HepG2 (cell line): ENCODE measurements at regions not wholly inside any gene's neighbourhood (a gene's known extent, or its start where the extent isn't known, plus 50 kb on each side); places are given as distances from the start of the nearest gene placed in this dataset.

Experiments
- ATAC-seq: fragments of 200-7000 bp; cut with Tn5 transposase; 3 replicates; pipeline ENCODE4 v1.9.1; 2020; ENCODE audit warnings: mild to moderate bottlenecking, moderate library complexity
- BruUV-seq: library from RNA; stranded (reverse); fragments of 400-500 nt; replicated peaks from 2 replicates; lab custom pipeline; 2021; lab: Mats Ljungman, UMichigan
- CTCF ChIA-PET: fragments of 300-600 bp; formaldehyde crosslinking; extraction: SDS; loops from one replicate; lab custom pipeline; 2021; ENCODE audit warnings: low total read pairs, inconsistent platforms, low intra/inter-chr PET ratio; lab: Yijun Ruan, JAX
- POLR2A ChIA-PET: fragments of 350-600 bp; sonication (Branson Sonifier 250); formaldehyde crosslinking; loops from one replicate; lab custom pipeline; 2020; ENCODE audit warnings: antibody characterized with exemption, inconsistent platforms; lab: Yijun Ruan, JAX
- DNase-seq: peaks from one replicate; pipeline ENCODE4 v3.0.0-alpha.2; 2015; ENCODE audit warnings: low spot score
- FAIRE-seq: peaks from 3 replicates; lab custom pipeline; 2011; peaks lifted over from hg19 to GRCh38; lab: Jason Lieb, UNC
- H2AFZ ChIP-seq: one replicate; pipeline ENCODE4 v1.6.1; 2011; ENCODE audit warnings: low read length, inconsistent platforms
- H3K27ac ChIP-seq: fragments of 300-600 bp; 3 replicates; pipeline ENCODE4 v1.8.0; 2011; ENCODE audit warnings: mixed run types, mild to moderate bottlenecking, mixed read lengths, low read length, inconsistent platforms; ENCODE audit not compliant: insufficient read depth; ENCODE audit errors: extremely low read length
- H3K27me3 ChIP-seq, 2 experiments: fragments of 200-600 bp in 1 of 2; 2 replicates in 1 of 2; 3 replicates in 1 of 2; pipeline versions ENCODE4 v1.6.0 to v1.8.0; 2011; ENCODE audit warnings: low read length in 2 of 2, mild to moderate bottlenecking in 2 of 2, moderate library complexity in 2 of 2, inconsistent platforms in 1 of 2; ENCODE audit not compliant: insufficient read depth in 2 of 2, control insufficient read depth in 1 of 2
- H3K36me3 ChIP-seq, 2 experiments: fragments of 200-600 bp in 1 of 2; replicated peaks in 1 of 2; 2 replicates in 1 of 2; 3 replicates in 1 of 2; pipeline versions ENCODE4 v1.5.1 to v1.8.0; 2011; ENCODE audit warnings: low read length in 2 of 2, inconsistent platforms in 1 of 2; ENCODE audit not compliant: insufficient read depth in 2 of 2, control insufficient read depth in 1 of 2
- H3K4me1 ChIP-seq: 2 replicates; pipeline ENCODE4 v1.5.1; 2012; ENCODE audit warnings: low read length, inconsistent platforms; ENCODE audit not compliant: insufficient read depth
- H3K4me2 ChIP-seq: 2 replicates; pipeline ENCODE4 v1.6.0; 2011; ENCODE audit warnings: low read depth, low read length, inconsistent platforms
- H3K4me3 ChIP-seq, 3 experiments: fragments of 200-600 bp in 1 of 3; sonication (generic), shearing (Covaris generic) in 1 of 3; replicated peaks in 1 of 3; 2 replicates each; pipeline ENCODE4 v1.5.1; 2011 to 2016; ENCODE audit warnings: low read length in 3 of 3, inconsistent platforms in 2 of 3, low read depth in 2 of 3, mild to moderate bottlenecking in 2 of 3, control low read depth in 1 of 3, mixed read lengths in 1 of 3; ENCODE audit not compliant: insufficient read depth in 1 of 3
- H3K79me2 ChIP-seq: one replicate; pipeline ENCODE4 v1.6.1; 2011; ENCODE audit warnings: low read length, inconsistent platforms; ENCODE audit not compliant: insufficient read depth
- H3K9ac ChIP-seq: 2 replicates; pipeline ENCODE4 v1.6.0; 2011; ENCODE audit warnings: mild to moderate bottlenecking, low read depth, low read length, inconsistent platforms; ENCODE audit not compliant: insufficient read depth
- H3K9me3 ChIP-seq: 2 replicates; pipeline ENCODE4 v1.5.1; 2012; ENCODE audit warnings: mild to moderate bottlenecking, low read length
- H4K20me1 ChIP-seq: 2 replicates; pipeline ENCODE4 v1.6.0; 2011; ENCODE audit warnings: inconsistent platforms, mild to moderate bottlenecking, low read length, moderate library complexity; ENCODE audit not compliant: insufficient read depth
- KLF15 ChIP-seq: sonication (generic); formaldehyde crosslinking; IDR thresholded peaks from 2 replicates; pipeline ENCODE4 v1.8.1; 2023; ENCODE audit warnings: borderline replicate concordance, mild to moderate bottlenecking, inconsistent platforms, missing genetic modification reagents, mixed read lengths
- MAX ChIP-seq: IDR thresholded peaks from 2 replicates; pipeline ENCODE4 v1.6.1; 2012; ENCODE audit warnings: inconsistent platforms
- MAZ ChIP-seq, 2 experiments: sonication (generic) in 1 of 2; formaldehyde crosslinking in 1 of 2; IDR thresholded peaks; 2 replicates each; pipeline versions ENCODE4 v1.5.0 to v1.6.1; 2012 to 2020; ENCODE audit warnings: low read depth in 2 of 2, mild to moderate bottlenecking in 2 of 2, borderline replicate concordance in 1 of 2, improper control_type of control experiment in 1 of 2, low read length in 1 of 2, missing genetic modification reagents in 1 of 2, moderate library complexity in 1 of 2
- NFKBIZ ChIP-seq: IDR thresholded peaks from 2 replicates; pipeline ENCODE4 v1.6.1; 2018; ENCODE audit warnings: missing genetic modification reagents, missing compliant biosample characterization
- ZBTB44 ChIP-seq: sonication (generic); formaldehyde crosslinking; IDR thresholded peaks from 2 replicates; pipeline ENCODE4 v1.4.0; 2020; ENCODE audit warnings: missing genetic modification reagents
- ZNF672 ChIP-seq: sonication (generic); formaldehyde crosslinking; IDR thresholded peaks from 2 replicates; pipeline ENCODE4 v1.8.1; 2022; ENCODE audit warnings: missing genetic modification reagents
- ZNF879 ChIP-seq: sonication (generic); formaldehyde crosslinking; IDR thresholded peaks from 2 replicates; pipeline ENCODE4 v1.8.1; 2023; ENCODE audit warnings: missing genetic modification reagents
- WGBS: methylation state at CpG from one replicate; pipeline ENCODE4 v1.1.6; 2017; ENCODE audit warnings: low lambda C conversion rate; 5-methylcytosine and 5-hydroxymethylcytosine counted together
- in situ Hi-C: cut with HindIII; loops from 2 replicates; pipeline ENCODE4 v1.10.0; 2017; ENCODE audit warnings: low pct_unique_long_range_greater_than_20kb; ENCODE audit not compliant: extremely low pct_ligation_motif_present
- intact Hi-C: fragments of 100-400 bp; cut with micrococcal nuclease; formaldehyde crosslinking; loops from one replicate; pipeline ENCODE4 v1.10.0; 2022; ENCODE audit not compliant: unreplicated experiment
- TF ChIP-seq, protein P1 (sequence below): sonication (generic); formaldehyde crosslinking; IDR thresholded peaks from 2 replicates; pipeline ENCODE4 v1.8.0; 2022; ENCODE audit warnings: mild to moderate bottlenecking, missing genetic modification reagents, moderate library complexity
- TF ChIP-seq, protein P2 (sequence below): sonication (generic); formaldehyde crosslinking; IDR thresholded peaks from 2 replicates; pipeline ENCODE4 v1.8.0; 2022; ENCODE audit warnings: missing genetic modification reagents, mild to moderate bottlenecking, inconsistent platforms, borderline replicate concordance
- TF ChIP-seq, protein P3 (sequence below): IDR thresholded peaks from 2 replicates; pipeline ENCODE4 v1.6.1; 2016; ENCODE audit warnings: mild to moderate bottlenecking, missing biosample characterization, missing genetic modification reagents

- POLR2A ChIA-PET = no interaction called here
- WGBS = 61% methylated on average over 4 of the region's 5 CpGs
These were observed 196.3 kb downstream of the SNX10 start for GRCh38 chr7:26487780-26488515.

More at GRCh38 chr7:26487780-26488515, 196.3 kb downstream of the SNX10 start:
- Histone ChIP-seq H3K4me2 (no peak overlapping the region), H3K4me1 (no peaks in the 10 kb centered on the region), H2AFZ (no peak overlapping the region), H3K27me3 (peaks cover 0 to 42% of the 10 kb centered on the region in 2 experiments; a peak in 3 of 5 replicates), H3K79me2 (no peaks in the 10 kb centered on the region), H3K9ac (no peak overlapping the region), H3K36me3 (no peaks in the 10 kb centered on the region), H4K20me1 (no peaks in the 10 kb centered on the region), H3K27ac (no peak overlapping the region), H3K4me3 (no peak overlapping the region), H3K9me3 (no peaks in the 10 kb centered on the region)
- ATAC-seq (no peak), DNase-seq (no peak), FAIRE-seq (no peak)
- intact Hi-C loops = no loop called here
- TF ChIP-seq, protein P1, sequence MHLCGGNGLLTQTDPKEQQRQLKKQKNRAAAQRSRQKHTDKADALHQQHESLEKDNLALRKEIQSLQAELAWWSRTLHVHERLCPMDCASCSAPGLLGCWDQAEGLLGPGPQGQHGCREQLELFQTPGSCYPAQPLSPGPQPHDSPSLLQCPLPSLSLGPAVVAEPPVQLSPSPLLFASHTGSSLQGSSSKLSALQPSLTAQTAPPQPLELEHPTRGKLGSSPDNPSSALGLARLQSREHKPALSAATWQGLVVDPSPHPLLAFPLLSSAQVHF (CRISPR knock-in tag) = no peak
- no peak for TF ChIP-seq MAX
- no peak for TF ChIP-seq MAZ (IDR thresholded peaks at IDR 0.05; ENCODE audit: borderline replicate concordance, low read depth, low read length)
- no peak for TF ChIP-seq MAZ (CRISPR knock-in tag; IDR thresholded peaks at IDR 0.05; ENCODE audit: low read depth)
- TF ChIP-seq ZNF672 (CRISPR knock-in tag) = no peak
- TF ChIP-seq, protein P2, sequence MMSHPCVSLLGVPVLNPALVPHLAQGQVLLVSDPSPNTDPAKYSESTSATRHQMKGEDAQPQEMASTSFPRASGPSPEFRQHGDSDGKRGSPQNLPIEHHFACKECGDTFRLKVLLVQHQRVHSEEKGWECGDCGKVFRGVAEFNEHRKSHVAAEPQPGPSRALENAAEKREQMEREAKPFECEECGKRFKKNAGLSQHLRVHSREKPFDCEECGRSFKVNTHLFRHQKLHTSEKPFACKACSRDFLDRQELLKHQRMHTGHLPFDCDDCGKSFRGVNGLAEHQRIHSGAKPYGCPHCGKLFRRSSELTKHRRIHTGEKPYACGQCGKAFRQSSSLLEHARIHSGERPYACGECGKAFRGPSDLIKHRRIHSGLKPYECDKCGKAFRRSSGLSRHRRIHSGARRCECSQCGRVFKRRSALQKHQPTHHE (CRISPR knock-in tag) = no peak
- no peak for TF ChIP-seq NFKBIZ (CRISPR knock-in tag)
- no peak for TF ChIP-seq ZNF879 (CRISPR knock-in tag)
- TF ChIP-seq KLF15 (CRISPR knock-in tag) = no peak
- TF ChIP-seq, protein P3, sequence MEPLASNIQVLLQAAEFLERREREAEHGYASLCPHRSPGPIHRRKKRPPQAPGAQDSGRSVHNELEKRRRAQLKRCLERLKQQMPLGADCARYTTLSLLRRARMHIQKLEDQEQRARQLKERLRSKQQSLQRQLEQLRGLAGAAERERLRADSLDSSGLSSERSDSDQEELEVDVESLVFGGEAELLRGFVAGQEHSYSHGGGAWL (CRISPR knock-in tag) = no peak
- no peak for TF ChIP-seq ZBTB44 (CRISPR knock-in tag)
- in situ Hi-C loops = no loop called here
- CTCF ChIA-PET = no interaction called here
- no TSS peak for BruUV-seq
